Fibroblast of skin of abdomen (primary cell): ENCODE measurements at regions not wholly inside any gene's neighbourhood (a gene's known extent, or its start where the extent isn't known, plus 50 kb on each side); places are given as distances from the start of the nearest gene placed in this dataset.
A peak's percentile ranks its signal among the peaks of the same experiment; 100 is the strongest.
"Not testable (repeated sequence)": the region's sequence is repeated elsewhere in the genome, so short reads cannot be mapped to it uniquely, and the experiment has no call there.

Source experiments
- DNase-seq: peaks from one replicate; pipeline ENCODE4 v3.0.0-alpha.2; 2013

GRCh38 chr2:84373391-84373790, 85.7 kb downstream of the SUCLG1 start:
- DNase-seq, result no peak

GRCh38 chr2:84362541-84362940, 96.5 kb downstream of the SUCLG1 start:
- no peak for DNase-seq

DNA sequence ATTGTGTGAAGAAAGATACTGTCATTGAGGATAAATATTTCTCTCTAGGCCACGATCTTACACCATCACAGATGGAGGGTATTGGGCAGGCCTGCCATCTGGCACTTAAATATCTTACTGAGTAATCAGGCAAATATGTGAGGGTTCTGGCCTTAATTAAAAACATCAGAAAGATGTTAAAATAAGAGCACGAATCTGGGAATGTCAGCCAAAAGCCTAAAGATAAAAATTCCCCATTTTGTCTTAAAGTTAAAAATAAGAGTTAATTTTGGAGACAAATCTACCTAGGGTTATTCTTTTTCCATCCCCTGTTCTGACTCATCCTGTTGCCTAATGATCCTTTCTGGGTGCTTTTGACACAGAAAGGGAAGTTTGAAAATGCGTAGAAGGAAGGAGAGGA, 121.0 kb downstream of the SUCLG1 start:
- peak; percentile 89 for DNase-seq

DNA sequence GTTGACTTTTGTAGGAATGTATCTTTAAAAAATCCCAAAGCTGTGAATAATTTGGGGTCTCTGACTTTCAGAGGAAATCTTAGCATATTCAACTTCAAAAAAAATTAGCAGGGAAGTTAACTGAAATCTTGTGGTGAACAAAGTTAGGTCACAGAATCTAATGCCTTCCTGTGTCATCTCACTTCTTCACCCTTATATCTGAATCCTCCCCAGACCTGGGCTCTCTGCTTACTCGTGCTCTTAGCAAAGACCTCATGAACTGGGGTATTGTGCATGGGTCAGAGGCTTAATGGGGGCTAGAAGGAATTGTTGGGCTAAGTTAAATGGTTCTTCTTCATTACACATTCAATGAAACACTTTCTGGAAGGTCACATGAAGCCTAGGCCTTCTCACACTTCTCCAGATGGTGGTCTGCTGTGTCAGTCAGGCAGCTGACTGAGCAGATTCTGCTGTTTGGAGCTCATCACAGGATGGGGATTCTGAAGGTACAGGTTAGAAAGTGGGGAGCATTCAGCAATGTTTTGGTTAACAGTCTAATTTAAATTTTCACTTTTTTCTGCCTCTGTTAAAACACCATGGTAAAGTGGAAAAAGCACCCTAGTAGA, 131.3 kb downstream of the SUCLG1 start:
- DNase-seq, result no peak

GRCh38 chr2:84326831-84327432, 132.1 kb downstream of the SUCLG1 start:
- DNase-seq, result no peak

GRCh38 chr2:84323890-84324289, 135.2 kb downstream of the SUCLG1 start:
- no peak for DNase-seq

DNA sequence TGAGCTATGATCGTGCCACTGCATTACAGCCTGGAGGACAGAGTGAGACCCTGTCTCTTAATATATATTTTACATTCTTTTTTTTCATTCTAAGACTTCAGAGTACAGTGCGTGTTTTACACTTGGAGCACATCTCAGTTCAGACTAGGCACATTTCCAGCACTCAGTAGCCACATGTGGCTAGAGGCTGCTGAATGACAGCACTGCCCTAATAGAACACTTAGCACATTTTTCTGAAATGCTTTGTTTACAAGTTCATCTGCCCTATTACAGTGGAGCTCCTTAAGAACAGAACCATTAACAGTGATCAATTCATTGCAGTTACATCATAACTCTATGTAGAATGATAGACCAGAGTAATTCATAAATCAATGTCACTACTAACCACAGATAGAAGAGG, 138.1 kb downstream of the SUCLG1 start:
- peak; percentile 6 for DNase-seq

GRCh38 chr2:84319581-84319980, 139.5 kb downstream of the SUCLG1 start:
- no peak for DNase-seq

DNA sequence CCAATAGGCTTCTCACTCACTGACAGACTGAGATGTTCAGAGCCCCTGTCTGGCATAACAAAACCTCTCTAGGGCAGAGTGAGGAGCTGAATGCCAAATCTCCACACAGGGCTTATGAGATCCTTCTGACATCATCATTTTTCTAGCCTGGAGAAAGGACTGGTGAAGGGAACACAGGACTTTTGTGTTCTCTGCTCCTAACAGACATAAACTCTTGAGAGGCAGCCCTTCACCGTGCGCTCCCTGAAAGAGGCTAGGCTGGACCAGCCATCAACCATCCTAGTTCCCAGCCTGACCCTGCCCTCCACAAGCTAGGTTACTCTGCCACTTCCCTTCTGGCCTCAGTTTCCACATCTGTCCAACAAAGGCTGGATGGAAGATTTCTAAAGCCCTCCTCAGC, 141.9 kb downstream of the SUCLG1 start:
- DNase-seq, result no peak

DNA sequence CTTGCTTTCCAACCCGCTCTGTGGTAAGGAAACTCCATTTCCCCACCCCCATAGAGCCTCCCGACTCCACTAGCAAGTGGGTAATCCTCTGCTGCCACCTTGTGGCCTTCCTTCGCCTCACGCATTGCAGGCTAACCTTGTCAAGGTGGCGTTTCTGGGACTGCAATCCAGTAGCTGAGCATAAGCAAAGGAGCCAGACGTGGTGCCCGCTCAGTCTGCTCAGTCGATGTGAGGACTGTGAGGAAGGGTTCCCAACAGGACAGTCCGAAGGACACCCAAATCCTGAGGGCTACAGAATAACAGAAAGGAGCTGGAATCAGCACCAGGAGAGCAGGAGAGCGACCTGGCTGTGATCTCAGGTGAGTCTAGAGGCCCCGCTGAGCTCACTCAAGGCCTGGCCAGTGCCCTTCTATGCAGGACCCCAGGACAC, 144.2 kb downstream of the SUCLG1 start:
- peak; percentile 69 for DNase-seq

DNA sequence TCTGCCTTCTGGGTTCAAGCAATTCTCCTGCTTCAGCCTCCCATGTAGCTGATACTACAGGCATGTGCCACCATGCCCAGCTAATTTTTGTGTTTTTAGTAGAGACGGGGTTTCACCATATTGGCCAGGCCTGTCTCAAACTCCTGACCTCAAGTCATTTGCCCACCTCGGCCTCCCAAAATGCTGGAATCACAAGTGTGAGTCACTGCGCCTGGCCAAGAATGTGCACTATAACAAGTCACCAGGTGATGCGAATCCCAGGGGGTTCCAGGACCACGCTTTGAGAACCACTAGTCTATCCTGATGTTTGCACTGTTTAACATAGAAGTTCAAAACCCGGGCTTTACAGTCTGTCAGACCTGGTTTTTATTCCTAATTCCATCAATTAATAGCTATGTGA, 144.8 kb downstream of the SUCLG1 start:
- DNase-seq, result no peak

- no peak for DNase-seq
Observed at GRCh38 chr2:84309281-84309680, 149.8 kb downstream of the SUCLG1 start.

- DNase-seq, result no peak
Observed at GRCh38 chr2:84306361-84306760, 152.7 kb downstream of the SUCLG1 start.

GRCh38 chr2:84302513-84303412, 156.3 kb downstream of the SUCLG1 start:
- DNase-seq, result peak; percentile 33

DNA sequence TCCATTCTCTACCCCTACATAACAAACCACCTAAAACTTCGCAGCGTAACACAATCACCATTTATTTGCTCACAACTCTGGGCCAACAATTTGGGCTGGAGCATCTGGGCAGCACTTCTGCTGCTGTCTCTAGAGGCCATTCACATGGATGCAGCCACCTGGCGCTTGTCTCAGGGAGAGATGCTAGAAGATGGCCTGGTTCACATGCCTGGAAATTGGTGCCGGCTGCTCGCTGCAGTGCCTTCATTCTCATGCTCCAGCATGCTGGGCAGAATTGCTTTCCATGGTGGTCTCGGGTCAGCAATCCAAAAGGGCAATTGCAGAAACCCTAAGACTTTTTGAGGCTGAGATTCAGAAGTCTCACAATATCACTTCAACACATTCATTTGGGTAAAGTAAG, 157.4 kb downstream of the SUCLG1 start:
- DNase-seq, result no peak

DNA sequence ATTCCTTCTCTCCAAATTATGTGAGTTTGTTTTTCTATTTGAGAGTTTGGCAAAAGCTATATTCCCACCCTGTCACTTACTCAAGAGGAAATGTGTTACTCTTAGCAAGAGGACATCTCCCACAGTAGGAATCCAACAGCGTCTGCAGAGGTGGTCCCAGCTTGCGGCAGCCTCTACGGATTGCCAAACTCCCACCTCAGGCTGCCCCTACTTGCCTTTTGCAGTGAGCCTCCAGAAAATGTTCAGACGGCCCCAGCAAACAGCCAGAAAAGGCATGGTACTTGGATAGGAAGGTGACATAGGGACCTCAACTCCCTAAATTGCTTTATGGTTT, 158.4 kb downstream of the SUCLG1 start:
- DNase-seq, result no peak

DNA sequence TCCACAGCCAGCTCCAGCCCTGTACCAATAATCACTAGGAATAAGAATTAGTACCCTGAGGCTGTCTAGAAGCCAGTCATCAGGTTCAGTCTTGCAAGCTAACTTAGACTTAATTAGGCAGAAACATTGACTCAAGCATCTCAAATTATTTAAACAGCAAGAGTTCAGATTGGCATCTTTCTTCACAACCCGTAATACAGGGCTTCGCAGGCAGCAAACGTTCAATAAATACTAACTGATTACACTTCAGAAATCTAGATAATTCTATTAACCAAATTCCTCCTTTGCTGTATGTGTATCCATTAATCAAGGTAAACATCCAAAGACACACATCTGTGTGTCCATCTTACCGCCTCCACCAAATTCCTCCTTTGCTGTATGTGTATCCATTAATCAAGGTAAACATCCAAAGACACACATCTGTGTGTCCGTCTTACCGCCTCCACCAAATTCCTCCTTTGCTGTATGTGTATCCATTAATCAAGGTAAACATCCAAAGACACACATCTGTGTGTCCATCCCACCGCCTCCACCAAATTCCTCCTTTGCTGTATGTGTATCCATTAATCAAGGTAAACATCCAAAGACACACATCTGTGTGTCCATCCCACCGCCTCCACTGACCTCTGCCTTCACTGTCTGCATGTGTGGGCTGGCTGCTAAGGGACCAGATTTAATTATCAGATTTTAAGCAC, 158.9 kb downstream of the SUCLG1 start:
- DNase-seq, result not testable (repeated sequence)

- DNase-seq, result no peak
Observed at GRCh38 chr2:84299211-84299775, 159.8 kb downstream of the SUCLG1 start.

GRCh38 chr2:84297155-84297554, 161.9 kb downstream of the SUCLG1 start:
- no peak for DNase-seq

DNA sequence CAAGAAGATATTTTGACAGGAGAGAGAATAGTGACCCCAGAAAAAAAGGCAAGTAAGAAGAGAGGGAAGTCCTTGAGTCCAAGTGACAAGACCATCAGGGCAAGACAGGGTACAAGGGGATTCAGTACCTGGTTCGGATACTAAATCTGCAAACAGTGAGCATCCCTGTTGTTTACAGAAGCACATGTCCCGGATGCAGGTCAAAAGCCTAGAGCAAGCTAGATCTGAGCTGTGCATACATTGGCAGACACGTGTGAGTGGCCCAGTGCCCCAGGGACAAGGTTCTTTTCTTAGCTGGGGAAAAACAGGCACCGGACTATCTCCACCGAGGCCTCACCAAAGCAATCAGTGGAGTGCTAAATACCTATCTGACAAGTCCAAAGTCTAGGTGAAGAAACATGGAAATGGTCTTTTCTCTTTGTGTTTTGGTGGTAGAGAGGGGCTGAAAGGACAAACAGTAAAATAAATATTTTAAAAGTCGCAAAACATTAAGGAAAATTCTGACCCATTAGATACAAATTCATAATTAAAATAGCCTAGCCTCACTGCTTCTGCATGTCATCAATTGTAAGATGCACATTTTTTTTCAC, 165.2 kb downstream of the SUCLG1 start:
- no peak for DNase-seq

DNA sequence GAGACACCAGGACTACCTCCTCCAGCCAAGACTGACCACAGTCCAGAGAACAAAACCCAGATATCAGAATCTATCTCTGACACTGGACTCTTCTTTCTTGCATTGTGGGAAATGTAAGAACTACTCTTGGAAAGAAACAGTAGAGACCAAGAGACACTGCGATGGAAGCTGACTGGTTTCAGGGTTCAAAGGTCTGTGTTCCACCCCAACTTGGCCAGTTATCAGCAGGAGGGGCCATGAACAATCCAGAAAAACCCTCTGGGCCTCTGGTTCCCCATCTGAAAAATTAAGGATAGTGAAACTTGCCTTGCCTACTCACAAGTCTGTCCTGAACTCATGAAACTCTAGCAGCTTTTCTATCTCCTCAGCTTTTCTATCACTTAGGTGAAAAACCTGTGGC, 166.5 kb downstream of the SUCLG1 start:
- DNase-seq, result no peak

- DNase-seq, result no peak
Observed at GRCh38 chr2:84290537-84290936, 168.5 kb downstream of the SUCLG1 start.

GRCh38 chr2:84288293-84288692, 170.8 kb downstream of the SUCLG1 start:
- no peak for DNase-seq
